NCI-H774 (cell line): ENCODE measurements at regions not wholly inside any gene's neighbourhood (a gene's known extent, or its start where the extent isn't known, plus 50 kb on each side); places are given as distances from the start of the nearest gene placed in this dataset.

Experiments used
- DNase-seq: peaks from one replicate; lab custom pipeline; 2025; lab: John Stamatoyannopoulos, UW

GRCh38 chr1:42034426-42034825 lies 115.7 kb upstream of the HIVEP3 start:
- DNase-seq = no peak

GRCh38 chr1:42033629-42034028 lies 114.9 kb upstream of the HIVEP3 start:
- DNase-seq = no peak

GRCh38 chr1:42017730-42018129 lies 99.0 kb upstream of the HIVEP3 start:
- no peak for DNase-seq

- no peak for DNase-seq
Measured at GRCh38 chr1:42017259-42017658, 98.5 kb upstream of the HIVEP3 start.

- DNase-seq = no peak
Measured at GRCh38 chr1:42014823-42015222, 96.1 kb upstream of the HIVEP3 start.

GRCh38 chr1:42013881-42014470 lies 95.3 kb upstream of the HIVEP3 start:
- DNase-seq = no peak

GRCh38 chr1:42012852-42013251 lies 94.1 kb upstream of the HIVEP3 start:
- no peak for DNase-seq

GRCh38 chr1:42010381-42010780 lies 91.7 kb upstream of the HIVEP3 start:
- DNase-seq = no peak

- no peak for DNase-seq
Measured at GRCh38 chr1:42008264-42008663, 89.5 kb upstream of the HIVEP3 start.

- DNase-seq = no peak
Measured at GRCh38 chr1:42006836-42007235, 88.1 kb upstream of the HIVEP3 start.

GRCh38 chr1:42006093-42006492 lies 87.4 kb upstream of the HIVEP3 start:
- DNase-seq = no peak

- no peak for DNase-seq
Measured at GRCh38 chr1:42005530-42005929, 86.8 kb upstream of the HIVEP3 start.

GRCh38 chr1:42004860-42005259 lies 86.1 kb upstream of the HIVEP3 start:
- no peak for DNase-seq

GRCh38 chr1:42004322-42004721 lies 85.6 kb upstream of the HIVEP3 start:
- no peak for DNase-seq

GRCh38 chr1:42003433-42003832 lies 84.7 kb upstream of the HIVEP3 start:
- DNase-seq = no peak

GRCh38 chr1:42002220-42002619 lies 83.5 kb upstream of the HIVEP3 start:
- DNase-seq = no peak

- DNase-seq = no peak
Measured at GRCh38 chr1:42000766-42001165, 82.0 kb upstream of the HIVEP3 start.

GRCh38 chr1:41999884-42000283 lies 81.2 kb upstream of the HIVEP3 start:
- no peak for DNase-seq

- no peak for DNase-seq
Measured at GRCh38 chr1:41998250-41998649, 79.5 kb upstream of the HIVEP3 start.

- no peak for DNase-seq
Measured at GRCh38 chr1:41997153-41997552, 78.4 kb upstream of the HIVEP3 start.

- no peak for DNase-seq
Measured at GRCh38 chr1:41995441-41996130, 76.9 kb upstream of the HIVEP3 start.

- no peak for DNase-seq
Measured at GRCh38 chr1:41994195-41994894, 75.6 kb upstream of the HIVEP3 start.

GRCh38 chr1:41983451-41983850 lies 64.7 kb upstream of the HIVEP3 start:
- no peak for DNase-seq
